ENCODE measurements at regions not wholly inside any gene's neighbourhood (a gene's known extent, or its start where the extent isn't known, plus 50 kb on each side); places are given as distances from the start of the nearest gene placed in this dataset.

DNA sequence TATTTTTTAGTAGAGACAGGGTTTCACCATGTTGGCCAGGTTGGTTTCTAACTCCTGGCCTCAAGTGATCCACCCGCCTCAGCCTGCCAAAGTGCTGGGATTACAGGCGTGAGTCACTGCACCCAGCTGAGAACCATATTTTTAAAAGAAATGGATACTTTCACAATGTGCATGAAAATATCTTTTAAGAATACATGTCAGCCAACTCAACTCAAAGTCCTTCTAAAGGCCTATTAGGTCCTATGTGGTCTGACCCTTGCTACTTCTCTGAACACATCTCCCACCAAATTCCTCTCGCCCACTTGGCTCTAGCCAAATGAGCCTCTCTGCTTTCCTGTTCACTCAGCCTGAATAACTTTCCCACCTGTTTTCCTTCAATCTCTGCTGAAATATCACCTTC is 119.6 kb downstream of the MTX2 start:
- DNase-seq = no peak

DNA sequence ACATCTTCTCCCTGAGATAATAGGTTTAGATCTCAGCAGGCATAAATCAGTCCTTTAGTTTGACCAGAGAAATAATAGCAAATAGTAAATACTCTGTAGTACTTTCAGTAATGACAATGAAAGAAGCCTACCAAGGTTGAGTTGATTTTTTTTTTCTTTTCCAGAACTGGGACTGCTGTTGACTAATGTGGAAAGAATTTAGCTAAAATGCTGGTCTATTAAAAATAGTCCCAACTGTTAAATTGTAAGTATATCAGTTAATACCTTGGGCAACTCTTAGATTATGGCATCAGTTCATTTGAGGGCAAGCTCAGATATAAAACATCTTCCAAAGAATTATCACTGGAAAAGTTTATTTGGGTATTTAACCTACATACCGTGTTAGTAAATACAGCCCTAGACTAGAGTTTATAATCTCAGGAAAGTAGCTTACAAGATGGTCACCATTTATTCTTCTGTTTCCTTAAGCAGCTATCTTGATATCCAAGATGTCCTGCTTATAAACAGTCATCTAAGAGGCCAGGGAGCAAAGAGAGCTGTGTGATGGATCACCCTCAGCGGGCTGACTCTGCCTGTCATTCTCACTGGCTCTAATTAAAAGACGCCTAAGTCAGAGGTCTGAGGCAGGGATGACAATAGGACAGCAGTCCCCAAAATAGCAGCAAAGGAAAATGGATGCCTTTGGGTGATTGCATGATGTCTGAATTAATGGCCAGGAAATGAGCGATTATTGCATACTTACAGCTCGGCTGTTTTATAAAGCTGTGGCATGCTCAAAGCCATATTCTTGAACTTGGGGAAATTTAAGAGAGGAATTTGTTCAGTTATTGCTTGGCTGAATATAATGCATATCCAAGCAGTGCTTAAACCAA is 121.3 kb downstream of the MTX2 start:
- DNase-seq = no peak

DNA sequence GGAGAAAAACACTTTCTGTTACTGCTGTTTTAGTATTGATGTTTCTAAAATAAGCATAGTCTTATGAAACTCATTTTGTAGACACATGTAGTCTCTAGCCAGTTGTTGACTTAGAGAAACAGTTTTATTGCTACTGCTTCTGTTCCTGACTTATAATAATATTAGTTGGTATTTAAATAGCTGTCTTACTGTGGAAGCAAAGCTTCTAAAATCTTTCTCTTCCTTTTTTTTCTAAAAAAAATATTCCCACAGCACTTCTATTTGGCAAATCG is 121.8 kb downstream of the MTX2 start:
- DNase-seq = no peak

DNA sequence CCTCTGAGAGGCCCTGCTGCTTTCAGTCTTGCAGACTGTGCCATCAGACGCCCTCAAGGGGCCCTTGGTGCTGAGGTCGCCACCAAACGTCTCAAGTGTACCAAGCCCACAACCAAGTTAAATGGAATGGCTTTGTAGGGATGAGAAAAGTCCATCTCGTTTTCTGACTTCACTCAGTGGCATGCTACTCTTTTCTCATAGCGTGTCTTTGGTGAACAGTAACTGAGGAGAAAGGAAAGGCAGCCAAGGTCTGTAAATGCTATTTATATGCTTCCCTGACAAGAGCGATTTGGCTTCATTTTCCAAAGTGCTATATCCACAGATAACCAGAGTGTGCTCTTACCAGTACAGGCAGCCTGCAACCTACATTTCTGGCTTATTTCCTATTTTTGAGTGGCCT is 123.0 kb downstream of the MTX2 start:
- DNase-seq = no peak

DNA sequence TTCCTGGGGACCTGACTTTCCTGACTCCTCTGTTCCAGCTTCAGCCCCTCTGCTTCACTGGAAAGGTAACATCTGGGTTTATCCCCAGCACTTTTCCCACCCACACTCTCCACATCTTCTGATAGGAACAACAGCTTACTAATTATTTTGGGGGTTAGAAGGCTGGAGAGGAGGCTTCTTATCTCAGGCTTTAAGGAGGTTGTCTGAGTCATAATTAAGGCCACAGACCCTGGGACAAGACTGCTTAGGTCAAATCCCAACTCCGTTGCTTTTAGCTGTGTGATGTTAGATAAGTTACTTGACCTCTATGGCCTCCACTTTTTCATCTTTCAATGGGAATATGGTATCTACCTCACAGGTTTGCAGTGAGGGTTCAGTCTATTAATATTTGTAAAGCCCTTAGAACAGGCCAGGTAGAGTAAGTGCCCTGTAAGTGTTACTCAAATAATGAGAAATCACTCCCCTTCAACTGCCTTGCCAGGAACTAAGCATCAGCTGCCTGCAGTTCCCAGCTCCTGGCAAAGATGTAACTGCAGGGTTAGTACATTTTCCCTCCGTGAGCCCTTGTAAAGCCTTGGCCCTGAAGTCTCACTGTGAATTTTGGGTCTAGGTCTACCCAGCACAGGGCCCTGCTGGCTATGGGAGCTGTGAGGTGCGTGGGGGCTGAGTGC is 123.6 kb downstream of the MTX2 start:
- DNase-seq = no peak

DNA sequence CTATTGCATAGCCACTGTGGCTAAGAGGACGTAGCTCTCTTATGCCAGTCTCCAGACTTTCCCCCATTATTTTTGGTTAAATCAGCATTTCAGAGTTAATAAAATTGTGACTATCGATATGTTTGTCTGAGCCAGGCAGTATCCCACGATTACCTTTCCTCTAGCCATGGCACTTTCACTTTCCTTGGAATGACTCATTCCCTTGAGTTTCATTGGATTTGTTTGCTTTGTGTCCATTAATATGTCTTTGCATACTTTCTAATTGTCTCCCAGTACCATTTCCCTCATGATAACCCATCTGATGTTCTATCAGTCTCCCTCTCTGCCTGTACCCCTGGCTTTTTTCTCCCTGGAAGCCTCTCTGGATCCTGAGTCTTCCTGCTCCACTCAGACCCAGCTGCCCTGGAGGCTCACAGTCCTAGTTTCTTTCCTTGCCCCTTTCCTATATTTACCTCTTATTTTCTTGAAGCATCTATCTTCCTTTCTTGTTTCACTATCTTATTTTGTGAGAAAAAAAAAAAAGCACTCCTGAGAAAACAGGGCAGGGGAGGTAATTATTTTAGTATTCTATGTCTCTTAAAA is 126.1 kb downstream of the MTX2 start:
- DNase-seq = no peak

DNA sequence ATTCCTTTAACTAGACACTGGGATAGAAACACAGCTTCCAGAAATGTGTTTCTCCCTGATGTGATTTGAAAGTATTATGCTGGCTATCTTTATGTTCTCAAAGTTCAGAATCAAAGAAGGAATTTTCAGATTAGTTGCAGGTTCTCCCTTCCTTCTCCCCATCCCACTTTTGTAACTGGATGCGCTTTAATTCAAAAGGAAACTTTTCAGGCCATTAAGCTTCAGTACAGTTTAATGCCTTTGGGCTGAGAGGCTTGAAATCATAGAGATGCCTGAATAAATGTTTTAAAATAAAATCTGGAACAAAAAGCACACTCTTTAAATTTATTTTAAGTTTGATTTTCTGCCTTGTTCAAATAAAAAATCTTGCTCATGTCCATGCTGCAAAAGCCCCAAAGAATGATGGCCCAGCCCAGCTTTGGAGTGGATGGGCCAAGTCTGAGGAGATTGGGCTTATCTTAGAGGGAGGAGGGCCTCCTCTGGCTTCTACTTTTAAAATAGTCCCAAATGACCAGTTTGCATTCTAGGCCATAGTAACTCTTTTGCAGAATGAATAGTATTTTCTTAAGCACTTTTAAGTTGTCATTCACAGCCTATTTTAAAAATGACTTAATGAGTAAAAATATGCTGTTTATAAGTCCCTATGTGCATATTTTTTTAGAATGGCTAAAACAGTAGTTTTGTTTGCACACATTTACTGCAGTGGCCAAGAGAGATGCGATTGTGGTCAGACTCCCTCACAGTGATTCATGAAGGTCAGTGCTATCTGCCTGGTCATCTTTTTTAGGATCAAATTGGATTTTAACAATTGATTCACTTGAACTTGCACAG is 129.2 kb downstream of the MTX2 start:
- DNase-seq = no peak

DNA sequence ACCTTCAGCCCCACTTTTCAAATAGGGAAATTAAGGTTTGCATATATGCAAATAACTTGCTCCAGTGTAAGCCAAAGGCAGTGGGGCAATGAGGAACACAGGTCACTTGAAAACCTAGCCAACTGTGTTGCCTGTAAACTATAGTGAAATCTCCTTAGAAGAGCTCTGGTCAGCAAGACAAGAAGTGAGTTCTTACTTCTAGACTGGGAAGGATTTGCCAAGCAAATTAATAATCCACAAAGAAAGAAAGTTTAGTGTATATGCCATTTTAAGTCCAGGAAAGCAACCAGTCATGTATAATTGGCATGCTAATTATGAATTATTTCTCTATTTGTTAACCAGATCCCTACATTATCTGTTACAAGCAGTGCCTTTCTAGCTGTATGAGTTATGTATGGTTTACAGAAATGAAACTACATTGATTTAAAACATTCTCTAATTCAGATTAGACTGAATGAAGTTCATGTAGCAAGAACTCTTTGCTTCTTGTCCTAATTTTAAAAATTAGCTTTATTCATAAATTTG is 129.9 kb downstream of the MTX2 start:
- DNase-seq = no peak

DNA sequence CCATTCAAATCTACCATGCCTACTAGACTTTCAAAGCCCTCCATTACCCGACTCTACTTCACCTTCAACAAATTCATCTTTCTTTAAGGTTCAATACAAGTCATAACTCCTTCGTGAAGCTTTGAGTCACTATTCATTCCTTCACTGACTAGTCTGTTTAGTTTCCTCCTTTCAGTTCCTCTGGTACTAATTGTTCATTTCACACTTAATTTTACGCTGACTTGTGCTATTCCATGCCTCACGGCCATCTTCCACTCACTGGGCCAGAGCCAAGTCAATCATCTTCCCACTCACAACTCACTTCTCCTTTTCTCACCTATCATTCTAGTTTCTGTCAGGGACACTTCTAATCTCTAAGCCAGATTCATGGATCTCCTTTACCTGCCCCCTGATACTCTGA is 136.2 kb downstream of the MTX2 start:
- peak in 1 of 2 donors; percentile 2 for DNase-seq

DNA sequence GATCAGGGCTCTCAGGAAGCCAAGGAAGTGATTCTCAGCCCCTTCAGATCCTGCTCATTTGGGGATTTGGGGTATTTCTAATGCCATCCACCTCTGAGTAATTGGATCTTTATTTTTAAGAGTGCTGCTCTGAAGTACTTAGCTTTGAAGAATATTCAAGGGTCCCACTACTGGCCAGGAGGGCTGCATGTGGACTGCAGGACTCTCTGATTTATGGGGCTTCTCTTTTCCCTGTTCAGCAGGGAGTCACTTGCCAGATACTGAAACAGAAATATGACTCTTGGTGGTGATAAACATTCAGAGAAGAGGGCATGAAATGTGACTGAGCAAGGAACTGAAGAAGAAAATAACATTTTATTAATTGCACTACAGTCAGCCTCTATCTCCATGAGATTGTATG is 138.5 kb downstream of the MTX2 start:
- DNase-seq = no peak

DNA sequence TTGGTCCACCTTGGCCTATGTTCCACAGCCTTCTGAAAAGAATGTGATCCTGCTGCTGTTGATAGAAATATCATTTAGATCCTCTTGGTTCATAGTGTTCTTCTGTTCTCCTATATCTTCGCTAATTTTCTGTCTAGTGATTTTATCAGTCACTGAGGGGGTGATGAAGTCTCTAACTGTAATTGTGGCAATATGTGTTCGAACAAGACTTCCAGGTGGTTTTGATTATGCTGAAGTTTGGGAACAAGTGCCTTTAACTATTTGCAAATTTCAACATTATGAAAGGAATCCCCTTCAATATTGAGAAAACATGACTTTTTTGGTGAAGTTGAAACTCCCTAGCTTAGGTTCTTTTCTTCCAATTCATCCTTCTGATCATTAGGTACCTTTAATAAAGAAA is 140.4 kb downstream of the MTX2 start:
- no peak for DNase-seq

DNA sequence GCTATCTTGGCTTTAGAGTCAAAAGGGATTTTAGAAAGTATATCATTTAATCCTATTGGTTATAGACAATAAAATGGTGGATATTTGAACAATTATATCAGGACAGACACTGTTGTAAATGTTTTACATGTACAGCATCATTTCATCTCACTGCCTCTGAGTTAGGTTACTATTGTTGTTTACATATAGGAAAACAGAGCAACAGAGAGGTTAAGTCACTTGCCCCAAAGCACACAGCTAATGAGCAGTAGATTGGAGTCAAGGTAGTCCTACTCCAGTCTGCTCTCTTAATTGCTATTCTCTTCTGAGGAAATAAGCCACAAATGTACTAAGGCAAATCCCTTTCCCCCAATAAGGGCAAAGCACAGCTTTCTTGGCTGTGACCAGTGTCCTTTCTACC is 142.9 kb downstream of the MTX2 start:
- no peak for DNase-seq

DNA sequence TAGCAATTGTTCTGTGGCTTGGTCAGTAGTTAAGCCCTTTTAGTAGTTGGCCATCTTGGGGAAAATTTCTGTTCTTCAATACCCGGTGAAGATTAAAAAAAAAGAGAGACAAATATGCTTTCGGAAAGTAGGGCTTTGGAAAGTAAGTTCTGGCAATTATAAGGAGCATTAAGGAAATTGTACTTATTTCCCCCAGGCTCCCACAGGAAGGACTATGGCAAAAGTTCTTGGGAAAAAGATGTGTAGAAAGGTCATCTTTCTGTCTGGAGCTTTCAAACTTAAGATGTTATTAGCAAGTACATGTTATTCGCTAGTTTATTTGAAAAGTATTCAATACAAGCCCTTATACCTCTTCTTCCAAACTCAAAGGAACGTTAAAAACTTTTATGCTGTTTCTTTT is 144.5 kb downstream of the MTX2 start:
- DNase-seq = no peak

DNA sequence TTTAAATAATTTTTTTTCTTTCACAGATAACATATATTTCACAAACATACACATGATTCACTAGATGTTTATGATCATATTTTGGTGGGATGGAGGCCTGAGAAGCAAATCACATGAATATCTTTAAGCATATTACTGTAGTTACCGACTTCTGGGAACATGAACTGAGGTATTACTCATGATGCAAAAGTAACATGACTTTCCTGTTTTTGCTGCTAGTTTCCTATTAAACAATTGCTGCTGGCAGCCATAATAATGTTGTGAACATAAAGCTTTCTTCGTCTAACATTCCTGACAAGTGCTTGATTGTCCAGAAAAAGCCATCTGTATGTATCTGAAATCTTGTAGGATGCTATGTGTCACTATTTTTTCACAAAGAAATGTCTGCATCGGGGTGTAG is 145.4 kb downstream of the MTX2 start:
- no peak for DNase-seq

DNA sequence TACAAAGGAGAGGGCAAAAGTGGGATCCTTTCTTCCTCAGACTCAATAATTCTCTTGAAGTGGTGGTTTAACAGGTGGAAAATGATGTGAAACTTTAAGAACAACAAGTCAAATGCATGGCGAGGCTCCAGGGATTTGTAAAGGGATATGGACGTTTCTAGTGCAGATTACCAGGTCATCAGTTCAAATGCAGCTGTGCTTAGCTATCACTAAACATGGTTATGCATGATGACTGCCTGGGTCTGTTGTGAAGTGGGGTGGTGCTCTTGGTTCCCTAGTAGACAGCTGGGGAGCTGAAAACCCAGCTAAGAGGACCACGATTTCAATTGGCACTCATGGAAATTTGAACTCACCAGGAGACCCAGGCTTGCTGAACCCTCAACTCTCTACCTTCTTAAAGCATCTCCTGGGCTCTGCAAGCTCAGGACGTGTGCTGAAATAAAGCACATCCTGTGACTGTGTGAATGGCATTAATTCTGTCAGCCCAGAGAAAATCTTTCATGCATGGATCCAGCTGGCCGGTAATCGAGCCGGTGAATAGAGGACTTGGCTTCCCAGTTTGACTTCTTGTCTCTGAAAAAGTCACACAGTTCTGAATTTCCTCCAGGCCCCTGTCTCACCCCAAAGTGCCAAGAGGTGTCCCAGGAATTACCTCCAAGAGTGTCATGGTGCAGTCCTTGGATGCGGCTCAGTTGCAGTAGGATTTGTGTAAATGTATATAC is 146.1 kb downstream of the MTX2 start:
- no peak for DNase-seq

DNA sequence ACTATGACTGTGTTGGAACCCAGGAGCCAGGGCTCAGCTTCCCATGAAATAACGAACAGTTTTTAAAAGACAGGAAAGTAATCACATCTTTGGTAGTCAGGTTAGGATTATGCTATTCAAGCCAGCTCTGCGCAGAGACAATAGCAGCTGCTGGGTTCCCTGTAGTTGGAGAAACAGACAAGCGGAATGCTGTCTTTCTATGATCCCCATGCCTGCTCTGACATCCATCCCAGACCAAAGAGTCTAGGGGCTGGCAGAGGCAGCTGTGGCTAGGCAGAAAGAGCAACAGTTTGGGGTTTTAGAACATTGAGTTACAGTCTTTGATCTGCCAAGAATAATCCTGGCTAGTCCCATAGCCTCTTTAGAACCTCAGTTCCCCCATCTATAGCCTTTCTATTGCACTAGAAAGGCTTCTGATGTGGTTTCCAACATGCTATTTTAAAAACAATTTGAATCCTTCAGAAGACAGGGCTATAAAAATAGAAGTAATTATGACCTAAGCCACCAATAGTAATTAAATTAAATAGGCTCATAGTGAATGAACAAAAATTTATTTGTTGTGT is 146.8 kb downstream of the MTX2 start:
- DNase-seq = no peak

DNA sequence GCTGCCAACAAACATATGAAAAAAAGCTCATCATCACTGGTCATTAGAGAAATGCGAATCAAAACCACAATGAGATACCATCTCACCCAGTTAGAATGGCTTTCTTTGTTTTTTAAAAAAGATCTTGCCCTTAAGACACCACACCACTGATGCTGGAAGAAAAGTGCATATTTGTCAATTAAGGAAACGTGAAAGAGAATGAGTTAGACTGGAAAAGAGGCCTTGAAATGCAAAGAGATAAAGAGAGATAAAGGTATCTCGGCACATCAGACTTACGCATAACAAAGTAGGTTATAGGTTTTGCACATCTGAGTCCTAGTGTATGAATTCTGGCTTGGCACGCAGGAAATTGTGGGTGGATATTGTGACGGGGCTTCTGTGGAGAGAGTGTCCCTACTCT is 149.5 kb downstream of the MTX2 start:
- no peak for DNase-seq

DNA sequence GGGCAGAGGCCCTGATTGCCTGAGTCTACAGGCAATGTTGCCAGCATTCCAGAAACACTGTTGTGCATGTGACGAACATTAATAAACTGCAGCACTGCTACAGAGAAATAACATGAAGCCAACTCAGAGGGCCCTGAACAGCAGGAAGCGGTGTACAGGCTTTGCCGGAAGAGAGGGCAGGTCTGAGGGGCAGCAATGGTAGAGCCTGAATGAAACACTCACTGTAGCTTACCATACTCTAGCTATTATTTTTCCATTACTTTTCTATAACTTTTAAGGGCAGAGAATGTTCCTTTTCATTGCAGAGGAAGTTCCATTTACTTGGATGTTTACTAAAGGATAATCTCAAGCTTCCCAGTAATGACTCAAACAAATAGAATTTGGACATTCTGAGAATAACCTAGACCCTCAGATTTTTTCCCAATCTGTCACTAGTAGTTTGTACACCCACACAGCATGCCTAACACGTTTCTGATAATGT is 150.4 kb downstream of the MTX2 start:
- DNase-seq = no peak

DNA sequence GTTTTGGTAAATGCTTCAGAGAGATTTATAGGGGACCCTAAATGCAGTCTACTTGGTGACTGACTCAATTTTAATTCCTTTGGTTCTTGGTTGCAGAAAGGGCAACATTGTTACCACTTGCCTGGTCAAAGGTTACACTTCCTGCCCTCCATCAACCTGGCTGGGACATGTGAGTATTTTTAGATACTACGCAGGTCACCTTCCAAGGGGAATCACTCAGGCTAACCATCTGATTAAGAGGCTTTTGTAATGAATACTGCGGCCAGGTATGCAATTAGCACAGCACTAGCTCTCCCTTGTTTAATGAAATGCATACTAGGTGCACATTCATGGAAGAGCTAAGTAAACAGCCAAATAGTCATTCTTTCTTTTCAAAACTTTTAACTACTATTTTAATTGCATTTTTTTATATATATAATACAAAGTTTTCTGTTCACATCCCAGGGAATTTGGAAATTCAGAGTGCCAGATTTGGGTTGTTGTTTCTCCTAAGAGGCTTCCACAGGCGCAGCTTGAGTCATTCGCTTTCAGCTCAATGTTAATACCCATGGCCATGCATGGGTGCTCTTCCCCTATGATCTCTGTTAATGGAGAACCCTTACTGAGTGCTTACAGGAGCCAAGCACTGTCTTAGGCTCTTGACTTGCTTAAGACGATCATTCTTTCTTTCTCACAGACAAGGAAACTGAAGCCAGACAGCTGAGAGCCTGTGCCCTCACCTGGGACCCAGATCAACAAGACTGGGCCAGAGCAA is 152.2 kb downstream of the MTX2 start:
- DNase-seq = no peak

DNA sequence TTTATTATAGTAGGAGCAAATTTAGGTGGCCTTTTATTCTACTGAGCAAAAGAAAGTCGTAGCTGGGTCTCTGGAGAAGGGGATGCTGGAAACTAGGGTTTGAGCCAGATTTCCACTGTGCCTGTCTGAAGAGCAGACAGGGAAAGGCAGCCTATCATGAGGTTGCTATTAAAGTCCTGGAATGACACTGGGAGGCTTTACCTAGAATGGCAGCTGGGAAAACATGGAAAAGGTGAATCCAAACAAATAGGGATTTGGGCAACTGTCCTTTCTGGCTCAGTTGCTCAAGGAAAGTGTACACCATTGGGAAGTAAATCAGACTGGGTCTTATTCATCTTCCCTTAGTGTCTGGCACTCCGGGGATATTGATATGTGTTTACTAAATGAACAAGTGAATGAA is 154.6 kb downstream of the MTX2 start:
- DNase-seq = no peak

DNA sequence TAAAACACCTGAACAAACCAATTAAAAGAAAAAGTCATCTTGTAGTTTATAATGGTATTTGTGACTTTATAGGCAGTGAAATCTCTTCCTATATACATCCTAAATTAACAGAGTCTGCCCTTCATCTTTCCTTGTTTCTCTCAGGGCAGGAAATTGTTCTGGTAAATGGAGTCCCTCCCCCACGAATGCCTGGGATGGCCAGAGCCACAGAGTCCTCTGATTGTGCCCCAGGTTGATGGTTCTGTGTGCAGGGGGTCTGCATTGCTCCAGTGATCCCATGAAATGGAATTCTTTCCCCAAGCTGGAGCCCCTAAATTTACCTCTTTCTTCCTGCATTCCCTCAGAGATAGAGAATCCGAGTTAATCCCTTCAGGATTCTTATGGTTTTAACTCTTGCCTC is 155.5 kb downstream of the MTX2 start:
- no peak for DNase-seq

Data from inflammatory macrophage treated with lipopolysaccharide for 1 hour (primary cell).